ENCODE measurements at regions not wholly inside any gene's neighbourhood (a gene's known extent, or its start where the extent isn't known, plus 50 kb on each side); places are given as distances from the start of the nearest gene placed in this dataset.

DNA sequence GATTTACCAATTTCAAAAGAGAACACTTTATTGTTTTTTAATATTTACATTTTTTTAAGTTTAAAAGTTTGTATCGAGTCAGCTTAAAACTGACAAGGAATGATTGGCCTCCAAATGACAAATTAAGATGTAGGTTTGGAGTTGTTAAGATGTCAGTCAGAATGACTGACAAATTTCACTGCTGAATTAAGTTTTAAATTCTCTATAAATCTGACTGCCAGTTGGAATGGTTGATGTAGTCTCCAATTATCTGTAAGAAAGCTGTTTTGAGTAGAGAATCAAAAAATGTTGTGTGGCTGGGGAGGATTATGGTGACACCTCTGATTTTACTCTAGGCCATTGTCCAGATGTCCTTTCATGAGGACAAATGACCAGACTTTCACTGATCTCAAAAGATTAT is 165.3 kb upstream of the CDH20 start:
- Histone ChIP-seq H2BK12ac (ENCODE audit: insufficient read length, low read depth, low read length) (no peak overlapping the region), H4K91ac (ENCODE audit: insufficient read length, low read depth, low read length) (no peak overlapping the region), H3T11ph (ENCODE audit: low read length) (no peak overlapping the region), H3K79me2 (ENCODE audit: insufficient read depth, low read length) (no peaks in the 10 kb centered on the region), H2BK5ac (ENCODE audit: insufficient read length, low read length) (no peak overlapping the region), H3K23me2 (ENCODE audit: insufficient read length, low read depth, low read length, poor library complexity, severe bottlenecking) (no peaks in the 10 kb centered on the region), H4K20me1 (ENCODE audit: control insufficient read depth, insufficient read depth, insufficient read length) (no peaks in the 10 kb centered on the region), H3K27ac (ENCODE audit: insufficient read length, low read depth, low read length) (no peak overlapping the region), H3K23ac (ENCODE audit: insufficient read length, low read depth, low read length) (no peak overlapping the region), H2BK120ac (ENCODE audit: low read depth, low read length, poor library complexity, severe bottlenecking) (no peak overlapping the region), H3K9me3 (ENCODE audit: control insufficient read depth, low read depth, low read length) (no peaks in the 10 kb centered on the region), H3K4me1 (ENCODE audit: insufficient read depth, low read length) (no peaks in the 10 kb centered on the region), H4K5ac (ENCODE audit: insufficient read length, low read depth, low read length) (no peak overlapping the region), H3K9ac (ENCODE audit: extremely low read depth, insufficient read length, low read length) (no peak overlapping the region), H2BK20ac (ENCODE audit: low read depth, low read length, poor library complexity, severe bottlenecking) (no peak overlapping the region), H3K79me1 (ENCODE audit: insufficient read depth, low read depth, low read length, poor library complexity, severe bottlenecking) (no peaks in the 10 kb centered on the region), H2BK15ac (ENCODE audit: low read depth, low read length) (no peak overlapping the region), H3K14ac (ENCODE audit: insufficient read depth, low read length) (no peak overlapping the region), H4K8ac (replicated peaks; ENCODE audit: insufficient read length, low read depth, low read length) (no peak overlapping the region), H3K56ac (ENCODE audit: insufficient read length, low read depth, low read length) (no peak overlapping the region), H3K4me2 (ENCODE audit: insufficient read depth, insufficient read length, low read length) (no peak overlapping the region), H3K27me3 (ENCODE audit: insufficient read depth, low read length) (no peaks in the 10 kb centered on the region), H2AK5ac (ENCODE audit: insufficient read length, low read length) (no peak overlapping the region), H3K18ac (ENCODE audit: insufficient read length, low read depth, low read length) (no peak overlapping the region), H3K4ac (ENCODE audit: low read depth, low read length) (no peak overlapping the region), H2AFZ (ENCODE audit: low read length) (no peak overlapping the region)
- H3K4me3 Mint-ChIP-seq = no peak overlapping the region
- WGBS (ENCODE audit: extremely low coverage, insufficient read length, low lambda C conversion rate) = no CpG with 5 or more reads among the region's 1 CpG
- H3K27me3 Mint-ChIP-seq (ENCODE audit: low read depth) = no peaks in the 10 kb centered on the region
- H3K4me1 Mint-ChIP-seq = peaks cover 0 to 9% of the 10 kb centered on the region in 2 experiments; a peak in 2 of 4 replicates
- no peaks in the 10 kb centered on the region; a peak in 1 of 7 replicates for H3K36me3 Mint-ChIP-seq (ENCODE audit: insufficient read depth in 1 of 3, low read depth in 3 of 3)
- H3K27ac Mint-ChIP-seq = no peak overlapping the region
- no peak for TF ChIP-seq CTCF (conservative IDR thresholded peaks at IDR 0.05)
- H3K9me3 Mint-ChIP-seq = no peaks in the 10 kb centered on the region
- no peak for DNase-seq
